ENCODE measurements at regions not wholly inside any gene's neighbourhood (a gene's known extent, or its start where the extent isn't known, plus 50 kb on each side); places are given as distances from the start of the nearest gene placed in this dataset.

GRCh38 chr7:28328146-28328545 lies 84.2 kb upstream of the CREB5 start:
- Histone ChIP-seq H3K23me2 (ENCODE audit: low read depth, low read length) (no peaks in the 10 kb centered on the region), H4K8ac (ENCODE audit: extremely low read depth, insufficient read depth, low read length) (no peak overlapping the region), H2BK20ac (ENCODE audit: low read length) (no peak overlapping the region), H3K56ac (replicated peaks; ENCODE audit: insufficient read length, low read depth, low read length) (no peak overlapping the region), H3K27ac (ENCODE audit: low read depth, low read length) (no peak overlapping the region), H3K4me1 (replicated peaks in 1 of 4; ENCODE audit: control insufficient read depth in 3 of 4, insufficient read depth in 4 of 4, low read length in 3 of 4) (no peaks in the 10 kb centered on the region), H3K18ac (ENCODE audit: extremely low read depth, low read length) (no peak overlapping the region), H3K9me3 (ENCODE audit: insufficient read depth in 2 of 2, low read depth in 1 of 2, low read length in 1 of 2) (no peaks in the 10 kb centered on the region), H2AFZ (ENCODE audit: low read length) (no peak overlapping the region), H3K27me3 (replicated peaks in 1 of 4; ENCODE audit: control insufficient read depth in 3 of 4, extremely low read depth in 1 of 4, insufficient read depth in 3 of 4, low read length in 3 of 4) (no peaks in the 10 kb centered on the region), H4K20me1 (replicated peaks in 1 of 2; ENCODE audit: control insufficient read depth in 1 of 2, insufficient read depth in 2 of 2, low read length in 2 of 2) (no peaks in the 10 kb centered on the region), H4K5ac (ENCODE audit: insufficient read length, low read depth, low read length) (no peak overlapping the region), H3K36me3 (ENCODE audit: control insufficient read depth in 2 of 4, insufficient read depth in 4 of 4, low read length in 3 of 4) (no peaks in the 10 kb centered on the region), H3K9ac (replicated peaks in 1 of 4; ENCODE audit: extremely low read depth in 1 of 4, low read depth in 3 of 4, low read length in 3 of 4) (no peak overlapping the region), H3K79me1 (ENCODE audit: low read depth, low read length) (no peaks in the 10 kb centered on the region), H3K4me3 (ENCODE audit: extremely low read depth in 1 of 4, insufficient read depth in 2 of 4, low read depth in 3 of 4, low read length in 4 of 4) (no peak overlapping the region), H2BK15ac (ENCODE audit: low read length) (no peak overlapping the region), H3K79me2 (ENCODE audit: control insufficient read depth in 1 of 2, insufficient read depth in 2 of 2, low read length in 2 of 2) (no peaks in the 10 kb centered on the region), H3K4me2 (ENCODE audit: insufficient read depth in 1 of 2, low read depth in 2 of 2, low read length in 2 of 2) (no peak overlapping the region), H3K14ac (ENCODE audit: insufficient read length) (no peak overlapping the region), H4K91ac (replicated peaks; ENCODE audit: insufficient read length, low read length) (no peak overlapping the region), H3K4ac (replicated peaks; ENCODE audit: insufficient read length, low read depth, low read length) (no peak overlapping the region), H2BK120ac (replicated peaks; ENCODE audit: low read depth, low read length) (no peak overlapping the region), H2AK5ac (ENCODE audit: low read depth, low read length) (no peak overlapping the region), H2BK5ac (ENCODE audit: low read depth, low read length) (no peak overlapping the region), H3K23ac (ENCODE audit: insufficient read length) (no peak overlapping the region), H2BK12ac (ENCODE audit: low read depth, low read length) (no peak overlapping the region)
- CTCF ChIA-PET (ENCODE audit: partially characterized antibody) = interaction anchor here (1.2 kb wide), 1 partner anchor 123 kb away, joined by 4 read pairs; no protein-coding TSS in a partner anchor
- POLR2A ChIA-PET (ENCODE audit: partially characterized antibody) = no interaction called here
- TF ChIP-seq EZH2 (IDR thresholded peaks at IDR 0.05; ENCODE audit: low read depth, low read length, severe bottlenecking) (no peak), NRF1 (IDR thresholded peaks at IDR 0.05; ENCODE audit: low read depth, low read length) (no peak), E2F6 (IDR thresholded peaks at IDR 0.05) (no peak), PHF8 (conservative IDR thresholded peaks at IDR 0.05; ENCODE audit: low read depth, low read length) (no peak), GABPA (IDR thresholded peaks at IDR 0.05; ENCODE audit: borderline replicate concordance, insufficient read depth, low read length) (no peak), FOSL1 (IDR thresholded peaks at IDR 0.05; ENCODE audit: insufficient read depth, low read depth, low read length) (no peak), TCF12 (IDR thresholded peaks at IDR 0.05; ENCODE audit: low read depth, low read length) (no peak), CTBP2 (IDR thresholded peaks at IDR 0.05; ENCODE audit: borderline replicate concordance, insufficient read depth, insufficient read length, low read length) (no peak), CHD1 (IDR thresholded peaks at IDR 0.05; ENCODE audit: low read depth, low read length) (no peak), TBP (IDR thresholded peaks at IDR 0.05; ENCODE audit: low read depth, low read length) (no peak), SAP30 (IDR thresholded peaks at IDR 0.05; ENCODE audit: insufficient read depth, insufficient replicate concordance, low read length) (no peak), SP4 (IDR thresholded peaks at IDR 0.05; ENCODE audit: low read length) (no peak), TEAD4 (IDR thresholded peaks at IDR 0.05; ENCODE audit: low read depth, low read length) (no peak), ATF3 (IDR thresholded peaks at IDR 0.05; ENCODE audit: insufficient read depth, low read depth, low read length) (no peak)
- FAIRE-seq (no peak), DNase-seq (ENCODE audit: low read depth in 1 of 2, low spot score in 2 of 2) (no peak)
- WGBS, 2 experiments (ENCODE audit: extremely low coverage in 1 of 2, insufficient coverage in 1 of 2, insufficient read length in 1 of 2, insufficient replicate concordance in 2 of 2, low coverage in 1 of 2, low lambda C conversion rate in 2 of 2, missing lambda C conversion rate in 1 of 2) = 94% methylated on average over 2 of the region's 2 CpGs; no CpG with 5 or more reads in 1 of the 2 experiments

All from H1 (cell line).